OCI-LY7 (cell line): ENCODE measurements at regions not wholly inside any gene's neighbourhood (a gene's known extent, or its start where the extent isn't known, plus 50 kb on each side); places are given as distances from the start of the nearest gene placed in this dataset.

Experiments
- BruUV-seq: library from RNA; stranded (reverse); fragments of 400-500 nt; replicated peaks from 2 replicates; lab custom pipeline; 2021; lab: Mats Ljungman, UMichigan
- CTCF ChIA-PET: fragments of 300-600 bp; sonication (Branson Sonifier 250); formaldehyde crosslinking; loops from one replicate; lab custom pipeline; 2022; ENCODE audit warnings: antibody characterized with exemption; ENCODE audit not compliant: unreplicated experiment; lab: Charles Lee
- POLR2A ChIA-PET: fragments of 300-600 bp; sonication (Branson Sonifier 250); formaldehyde crosslinking; loops from one replicate; lab custom pipeline; 2022; ENCODE audit warnings: antibody characterized with exemption; lab: Charles Lee
- DNase-seq: peaks from one replicate; pipeline ENCODE4 v3.0.0-alpha.2; 2015; ENCODE audit warnings: low spot score
- H2AFZ ChIP-seq: fragments of 200-600 bp; sonication (generic), shearing (Covaris generic); 2 replicates; pipeline ENCODE4 v1.6.1; 2014; ENCODE audit warnings: mild to moderate bottlenecking, antibody characterized with exemption, low read length, moderate library complexity
- H3K27ac ChIP-seq: fragments of 200-600 bp; sonication (generic); 2 replicates; pipeline ENCODE4 v1.5.1; 2014; ENCODE audit warnings: mixed run types, low read depth, mild to moderate bottlenecking, moderate library complexity, low read length, inconsistent platforms; ENCODE audit not compliant: poor library complexity, severe bottlenecking
- H3K36me3 ChIP-seq: fragments of 200-600 bp; sonication (generic); 2 replicates; pipeline ENCODE4 v1.6.1; 2014; ENCODE audit warnings: mild to moderate bottlenecking, antibody characterized with exemption, low read length, moderate library complexity, mixed read lengths; ENCODE audit not compliant: insufficient read depth
- H3K4me1 ChIP-seq: fragments of 200-600 bp; sonication (generic); 2 replicates; pipeline ENCODE4 v1.5.1; 2014; ENCODE audit warnings: mild to moderate bottlenecking, low read length; ENCODE audit not compliant: insufficient read depth, poor library complexity, severe bottlenecking
- H3K4me2 ChIP-seq: fragments of 200-600 bp; sonication (generic); 2 replicates; pipeline ENCODE4 v1.6.1; 2014; ENCODE audit warnings: mild to moderate bottlenecking, low read length
- H3K4me3 ChIP-seq: fragments of 200-600 bp; sonication (generic); 2 replicates; pipeline ENCODE4 v1.5.1; 2014; ENCODE audit warnings: mild to moderate bottlenecking, low read depth, low read length; ENCODE audit not compliant: poor library complexity, severe bottlenecking
- H3K79me2 ChIP-seq: fragments of 200-600 bp; sonication (generic); 2 replicates; pipeline ENCODE4 v1.6.1; 2016; ENCODE audit warnings: low read depth, mild to moderate bottlenecking, low read length, moderate library complexity, mixed read lengths; ENCODE audit not compliant: insufficient read depth
- H3K9me2 ChIP-seq: fragments of 200-600 bp; sonication (generic); 2 replicates; pipeline ENCODE4 v1.6.1; 2016; ENCODE audit warnings: mild to moderate bottlenecking, low read length, mixed read lengths; ENCODE audit not compliant: insufficient read depth
- H3K9me3 ChIP-seq: fragments of 200-600 bp; sonication (generic); 2 replicates; pipeline ENCODE4 v1.6.1; 2014; ENCODE audit warnings: mild to moderate bottlenecking, mixed run types, low read length, mixed read lengths
- H4K20me1 ChIP-seq: fragments of 200-600 bp; sonication (generic); 2 replicates; pipeline ENCODE4 v1.6.1; 2014; ENCODE audit warnings: mild to moderate bottlenecking, antibody characterized with exemption, low read length, moderate library complexity, mixed read lengths; ENCODE audit not compliant: insufficient read depth
- CTCF ChIP-seq: fragments of 200-600 bp; sonication (generic); conservative IDR thresholded peaks from 2 replicates; pipeline ENCODE4 v1.5.1; 2014; ENCODE audit warnings: mild to moderate bottlenecking, antibody characterized with exemption, low read length, moderate library complexity, mixed read lengths
- EZH2phosphoT487 ChIP-seq: fragments of 200-600 bp; sonication (generic); IDR thresholded peaks from 2 replicates; pipeline ENCODE4 v1.6.1; 2018; ENCODE audit warnings: low read depth, borderline replicate concordance, mild to moderate bottlenecking, mixed run types, antibody characterized with exemption, low read length, moderate library complexity, mixed read lengths
- intact Hi-C: fragments of 100-400 bp; cut with micrococcal nuclease; formaldehyde crosslinking; loops from one replicate; pipeline ENCODE4 v1.10.0; 2022; ENCODE audit not compliant: unreplicated experiment

- H3K9me3 ChIP-seq = no peaks in the 10 kb centered on the region
- no peaks in the 10 kb centered on the region for H3K79me2 ChIP-seq
- no peak overlapping the region for H3K27ac ChIP-seq
- H4K20me1 ChIP-seq = no peaks in the 10 kb centered on the region
- H3K4me1 ChIP-seq = no peaks in the 10 kb centered on the region
- H3K36me3 ChIP-seq = no peaks in the 10 kb centered on the region
- no TSS peak for BruUV-seq
- H2AFZ ChIP-seq = no peak overlapping the region
- DNase-seq = no peak
- TF ChIP-seq CTCF (no peak), EZH2phosphoT487 (no peak)
- intact Hi-C loops = no loop called here
- no peak overlapping the region for H3K4me3 ChIP-seq
- POLR2A ChIA-PET = no interaction called here
- CTCF ChIA-PET = no interaction called here
- H3K4me2 ChIP-seq = no peak overlapping the region
- no peaks in the 10 kb centered on the region for H3K9me2 ChIP-seq
Measured at GRCh38 chr4:135976860-135977259, 1555.4 kb downstream of the PCDH18 start.

- Histone ChIP-seq H4K20me1 (no peaks in the 10 kb centered on the region), H3K4me2 (no peak overlapping the region), H3K27ac (no peak overlapping the region), H3K36me3 (no peaks in the 10 kb centered on the region), H3K4me3 (no peak overlapping the region), H3K4me1 (no peaks in the 10 kb centered on the region), H3K9me3 (no peaks in the 10 kb centered on the region), H3K9me2 (no peaks in the 10 kb centered on the region), H3K79me2 (no peaks in the 10 kb centered on the region), H2AFZ (no peak overlapping the region)
- ChIA-PET POLR2A (no interaction called here), CTCF (no interaction called here)
- peak; percentile 1 for DNase-seq
- no peak for TF ChIP-seq EZH2phosphoT487
- TF ChIP-seq CTCF = no peak
- BruUV-seq = no TSS peak
- intact Hi-C loops = no loop called here
Measured at GRCh38 chr4:135966936-135967335, 1565.4 kb downstream of the PCDH18 start.

DNA sequence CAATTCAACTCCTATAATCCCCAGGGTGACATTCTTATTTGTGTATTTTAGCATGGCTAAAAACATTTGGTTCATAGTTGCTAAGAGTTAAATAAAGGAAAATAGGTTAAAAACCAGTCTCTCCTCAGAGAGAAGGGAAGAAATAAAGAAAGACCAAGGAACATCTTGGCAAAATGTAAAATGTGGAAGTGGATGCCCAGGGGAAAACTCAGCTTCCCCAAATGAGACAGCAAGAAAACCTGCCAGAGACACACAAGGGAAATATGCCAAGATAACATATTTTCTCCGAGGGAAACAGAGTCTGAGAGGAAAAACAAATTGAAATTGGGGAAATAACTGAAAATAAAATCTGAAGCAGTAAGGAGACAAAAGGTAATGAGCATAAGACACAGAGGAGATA is 1569.3 kb downstream of the PCDH18 start:
- intact Hi-C loops = no loop called here
- CTCF ChIA-PET = no interaction called here

More for the DNA sequence above, 1569.3 kb downstream of the PCDH18 start:
- DNase-seq = no peak
- Histone ChIP-seq H4K20me1 (no peaks in the 10 kb centered on the region), H3K79me2 (no peaks in the 10 kb centered on the region), H2AFZ (no peak overlapping the region), H3K9me2 (no peaks in the 10 kb centered on the region), H3K4me1 (no peaks in the 10 kb centered on the region), H3K9me3 (no peaks in the 10 kb centered on the region), H3K27ac (no peak overlapping the region), H3K4me3 (no peak overlapping the region), H3K4me2 (no peak overlapping the region), H3K36me3 (no peaks in the 10 kb centered on the region)
- BruUV-seq = no TSS peak
- TF ChIP-seq EZH2phosphoT487 (no peak), CTCF (no peak)
- POLR2A ChIA-PET = no interaction called here
